ENCODE measurements at regions not wholly inside any gene's neighbourhood (a gene's known extent, or its start where the extent isn't known, plus 50 kb on each side); places are given as distances from the start of the nearest gene placed in this dataset.

DNA sequence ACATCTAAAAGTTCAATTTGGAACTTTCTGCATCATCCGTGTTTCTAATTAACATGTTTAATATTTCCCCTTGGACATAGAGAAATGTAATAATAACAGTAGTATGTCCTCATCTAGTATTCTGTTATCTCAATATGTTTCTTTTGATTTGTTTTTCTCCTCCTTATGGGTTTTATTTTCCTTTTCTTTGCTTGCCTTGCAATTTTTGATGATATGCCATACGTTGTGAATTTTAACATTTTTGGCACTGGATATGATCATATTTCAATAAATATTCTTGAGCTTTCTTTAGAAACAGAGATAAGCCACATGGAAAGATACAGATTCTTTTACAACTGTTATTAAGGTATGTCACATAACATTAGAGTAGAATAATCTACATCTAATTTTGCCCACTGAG is 1316.2 kb downstream of the CDH8 start:
- Histone ChIP-seq H3K27me3 (ENCODE audit: insufficient read depth, low read length) (no peaks in the 10 kb centered on the region), H3K27ac (ENCODE audit: low read depth, low read length) (no peak overlapping the region), H3K36me3 (ENCODE audit: insufficient read depth, low read length) (no peaks in the 10 kb centered on the region), H3K79me2 (ENCODE audit: insufficient read depth, low read length) (no peaks in the 10 kb centered on the region), H2AFZ (ENCODE audit: low read length) (no peak overlapping the region), H4K20me1 (ENCODE audit: insufficient read depth, low read length) (no peaks in the 10 kb centered on the region), H3K9me3 (ENCODE audit: low read depth, low read length) (peaks cover 2% of the 10 kb centered on the region), H3K4me2 (ENCODE audit: insufficient read depth, low read length) (no peak overlapping the region), H3K4me1 (ENCODE audit: insufficient read depth, low read length) (no peaks in the 10 kb centered on the region), H3K4me3 (ENCODE audit: insufficient read depth, low read length) (no peak overlapping the region)
- no peak for TF ChIP-seq CTCF (IDR thresholded peaks at IDR 0.05; ENCODE audit: extremely low read depth, low read depth, low read length)
- DNase-seq (ENCODE audit: insufficient read length, low spot score, missing footprints) = no peak

DNA sequence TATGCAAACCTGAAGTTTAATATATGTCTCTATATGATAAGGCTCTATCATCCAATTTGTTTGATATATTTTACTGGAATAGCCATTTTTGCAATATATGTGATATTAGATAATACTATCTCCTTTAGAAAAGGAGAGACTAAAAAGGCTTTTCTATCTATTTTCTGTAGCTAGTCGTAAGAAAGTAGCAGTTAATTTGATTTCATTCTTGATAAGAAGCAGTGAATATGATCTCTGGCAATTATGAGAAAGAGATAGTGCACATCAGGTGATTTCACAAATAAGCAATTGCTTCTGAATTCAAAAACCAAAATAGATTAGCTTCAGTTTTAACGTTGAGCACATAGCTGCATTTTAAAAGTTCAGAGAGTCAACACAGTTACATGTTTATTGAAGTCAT is 1318.4 kb downstream of the CDH8 start:
- DNase-seq (ENCODE audit: insufficient read length, low spot score, missing footprints) = no peak
- Histone ChIP-seq H3K36me3 (ENCODE audit: insufficient read depth, low read length) (no peaks in the 10 kb centered on the region), H4K20me1 (ENCODE audit: insufficient read depth, low read length) (no peaks in the 10 kb centered on the region), H3K27ac (ENCODE audit: low read depth, low read length) (no peak overlapping the region), H3K79me2 (ENCODE audit: insufficient read depth, low read length) (no peaks in the 10 kb centered on the region), H2AFZ (ENCODE audit: low read length) (no peak overlapping the region), H3K9me3 (ENCODE audit: low read depth, low read length) (no peaks in the 10 kb centered on the region), H3K4me1 (ENCODE audit: insufficient read depth, low read length) (no peaks in the 10 kb centered on the region), H3K4me2 (ENCODE audit: insufficient read depth, low read length) (no peak overlapping the region), H3K27me3 (ENCODE audit: insufficient read depth, low read length) (no peaks in the 10 kb centered on the region), H3K4me3 (ENCODE audit: insufficient read depth, low read length) (no peak overlapping the region)
- TF ChIP-seq CTCF (IDR thresholded peaks at IDR 0.05; ENCODE audit: extremely low read depth, low read depth, low read length) = no peak

GRCh38 chr16:60712144-60712543 is 1324.1 kb downstream of the CDH8 start:
- H3K4me1 ChIP-seq (ENCODE audit: insufficient read depth, low read length) = no peaks in the 10 kb centered on the region
- H3K79me2 ChIP-seq (ENCODE audit: insufficient read depth, low read length) = no peaks in the 10 kb centered on the region
- no peak overlapping the region for H3K27ac ChIP-seq (ENCODE audit: low read depth, low read length)
- H4K20me1 ChIP-seq (ENCODE audit: insufficient read depth, low read length) = no peaks in the 10 kb centered on the region
- TF ChIP-seq CTCF (IDR thresholded peaks at IDR 0.05; ENCODE audit: extremely low read depth, low read depth, low read length) = no peak
- no peak overlapping the region for H2AFZ ChIP-seq (ENCODE audit: low read length)
- no peak for DNase-seq (ENCODE audit: insufficient read length, low spot score, missing footprints)
- H3K36me3 ChIP-seq (ENCODE audit: insufficient read depth, low read length) = no peaks in the 10 kb centered on the region
- H3K9me3 ChIP-seq (ENCODE audit: low read depth, low read length) = no peaks in the 10 kb centered on the region
- no peaks in the 10 kb centered on the region for H3K27me3 ChIP-seq (ENCODE audit: insufficient read depth, low read length)
- H3K4me3 ChIP-seq (ENCODE audit: insufficient read depth, low read length) = no peak overlapping the region
- no peak overlapping the region for H3K4me2 ChIP-seq (ENCODE audit: insufficient read depth, low read length)

DNA sequence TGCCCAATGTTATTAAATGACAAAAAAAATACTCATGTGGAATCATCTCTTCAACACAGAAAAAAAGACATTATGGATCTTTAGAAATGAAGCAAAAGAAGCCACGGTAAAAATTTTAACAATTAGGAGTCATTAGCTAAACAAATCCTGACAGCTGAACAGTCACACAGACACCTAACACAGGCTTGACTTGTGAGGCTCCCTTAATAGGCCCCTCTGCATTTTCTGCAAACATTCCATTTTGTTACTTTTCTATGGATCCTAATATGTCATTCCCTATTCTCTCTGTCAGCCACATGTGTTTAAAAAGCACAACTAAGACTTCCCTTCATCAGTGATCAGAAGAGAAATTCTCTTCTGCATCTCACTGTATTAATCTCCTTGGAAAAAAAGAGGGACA is 1331.5 kb downstream of the CDH8 start:
- H3K79me2 ChIP-seq (ENCODE audit: insufficient read depth, low read length) = no peaks in the 10 kb centered on the region
- H3K27me3 ChIP-seq (ENCODE audit: insufficient read depth, low read length) = no peaks in the 10 kb centered on the region
- H3K4me2 ChIP-seq (ENCODE audit: insufficient read depth, low read length) = no peak overlapping the region

More for the DNA sequence above, 1331.5 kb downstream of the CDH8 start:
- Histone ChIP-seq H3K9me3 (ENCODE audit: low read depth, low read length) (no peaks in the 10 kb centered on the region), H3K4me3 (ENCODE audit: insufficient read depth, low read length) (no peak overlapping the region), H4K20me1 (ENCODE audit: insufficient read depth, low read length) (no peaks in the 10 kb centered on the region), H3K27ac (ENCODE audit: low read depth, low read length) (no peak overlapping the region), H3K4me1 (ENCODE audit: insufficient read depth, low read length) (no peaks in the 10 kb centered on the region), H3K36me3 (ENCODE audit: insufficient read depth, low read length) (no peaks in the 10 kb centered on the region), H2AFZ (ENCODE audit: low read length) (no peak overlapping the region)
- no peak for TF ChIP-seq CTCF (IDR thresholded peaks at IDR 0.05; ENCODE audit: extremely low read depth, low read depth, low read length)
- DNase-seq (ENCODE audit: insufficient read length, low spot score, missing footprints) = no peak
